ENCODE measurements at regions not wholly inside any gene's neighbourhood (a gene's known extent, or its start where the extent isn't known, plus 50 kb on each side); places are given as distances from the start of the nearest gene placed in this dataset.

GRCh38 chr5:171571663-171572062 lies 152.2 kb downstream of the FGF18 start:
- TF ChIP-seq CTCF (conservative IDR thresholded peaks at IDR 0.05; ENCODE audit: low read depth) = no peak
- ChIA-PET CTCF (no interaction called here), POLR2A (ENCODE audit: low non-redundant PET) (no interaction called here)
- H3K27ac ChIP-seq = no peak overlapping the region
- DNase-seq (ENCODE audit: low spot score) = peak; percentile 92

GRCh38 chr5:171573021-171573420 lies 153.6 kb downstream of the FGF18 start:
- no peak for TF ChIP-seq CTCF (conservative IDR thresholded peaks at IDR 0.05; ENCODE audit: low read depth)
- no peak overlapping the region for H3K27ac ChIP-seq
- POLR2A ChIA-PET (ENCODE audit: low non-redundant PET) = no interaction called here
- CTCF ChIA-PET = no interaction called here
- no peak for DNase-seq (ENCODE audit: low spot score)

GRCh38 chr5:171573451-171574225 lies 154.2 kb downstream of the FGF18 start:
- no peak for DNase-seq (ENCODE audit: low spot score)
- ChIA-PET POLR2A (ENCODE audit: low non-redundant PET) (no interaction called here), CTCF (no interaction called here)
- no peak for TF ChIP-seq CTCF (conservative IDR thresholded peaks at IDR 0.05; ENCODE audit: low read depth)
- H3K27ac ChIP-seq = no peak overlapping the region

GRCh38 chr5:171574376-171574775 lies 154.9 kb downstream of the FGF18 start:
- no peak for TF ChIP-seq CTCF (conservative IDR thresholded peaks at IDR 0.05; ENCODE audit: low read depth)
- ChIA-PET POLR2A (ENCODE audit: low non-redundant PET) (no interaction called here), CTCF (interaction anchor here (0.7 kb wide), 1 partner anchor 9 kb away, joined by 3 read pairs; no protein-coding TSS in a partner anchor)
- no peak overlapping the region for H3K27ac ChIP-seq
- no peak for DNase-seq (ENCODE audit: low spot score)

- ChIA-PET CTCF (no interaction called here), POLR2A (ENCODE audit: low non-redundant PET) (no interaction called here)
- no peak for DNase-seq (ENCODE audit: low spot score)
- no peak overlapping the region for H3K27ac ChIP-seq
- TF ChIP-seq CTCF (conservative IDR thresholded peaks at IDR 0.05; ENCODE audit: low read depth) = no peak
Measured at GRCh38 chr5:171575386-171575785, 155.9 kb downstream of the FGF18 start.

- CTCF ChIA-PET = no interaction called here
- POLR2A ChIA-PET (ENCODE audit: low non-redundant PET) = no interaction called here
- DNase-seq (ENCODE audit: low spot score) = no peak
- no peak overlapping the region for H3K27ac ChIP-seq
- no peak for TF ChIP-seq CTCF (conservative IDR thresholded peaks at IDR 0.05; ENCODE audit: low read depth)
Measured at GRCh38 chr5:171575808-171576207, 156.4 kb downstream of the FGF18 start.
